ENCODE measurements at regions not wholly inside any gene's neighbourhood (a gene's known extent, or its start where the extent isn't known, plus 50 kb on each side); places are given as distances from the start of the nearest gene placed in this dataset.

GRCh38 chr18:77512152-77512551, 262.5 kb downstream of the GALR1 start:
- Histone ChIP-seq H3K4me1 (ENCODE audit: control insufficient read depth in 1 of 2, low read depth in 2 of 2) (no peaks in the 10 kb centered on the region), H3K27ac (no peak overlapping the region), H3K9me3 (no peaks in the 10 kb centered on the region), H3K27me3 (replicated peaks; ENCODE audit: insufficient read depth) (no peaks in the 10 kb centered on the region), H3K4me3 (no peak overlapping the region), H3K36me3 (no peaks in the 10 kb centered on the region)
- ATAC-seq (ENCODE audit: insufficient number of reproducible peaks, low FRiP score, low read depth) (no peak), DNase-seq (ENCODE audit: low spot score) (no peak)
- no peak for TF ChIP-seq CTCF (IDR thresholded peaks at IDR 0.05)

- no peak for ATAC-seq (ENCODE audit: insufficient number of reproducible peaks, low FRiP score, low read depth)
- Histone ChIP-seq H3K27me3 (replicated peaks; ENCODE audit: insufficient read depth) (no peaks in the 10 kb centered on the region), H3K4me1 (ENCODE audit: control insufficient read depth in 1 of 2, low read depth in 2 of 2) (no peaks in the 10 kb centered on the region), H3K9me3 (no peaks in the 10 kb centered on the region), H3K27ac (no peak overlapping the region), H3K36me3 (no peaks in the 10 kb centered on the region), H3K4me3 (no peak overlapping the region)
- no peak for TF ChIP-seq CTCF (IDR thresholded peaks at IDR 0.05)
- no peak for DNase-seq (ENCODE audit: low spot score)
These were observed 268.3 kb downstream of the GALR1 start for GRCh38 chr18:77517901-77518300.

- no peak for TF ChIP-seq CTCF (IDR thresholded peaks at IDR 0.05)
- Histone ChIP-seq H3K27ac (no peak overlapping the region), H3K27me3 (replicated peaks; ENCODE audit: insufficient read depth) (no peaks in the 10 kb centered on the region), H3K4me3 (no peak overlapping the region), H3K4me1 (ENCODE audit: control insufficient read depth in 1 of 2, low read depth in 2 of 2) (no peaks in the 10 kb centered on the region), H3K36me3 (no peaks in the 10 kb centered on the region), H3K9me3 (no peaks in the 10 kb centered on the region)
- DNase-seq (ENCODE audit: low spot score) (no peak), ATAC-seq (ENCODE audit: insufficient number of reproducible peaks, low FRiP score, low read depth) (no peak)
These were observed 271.1 kb downstream of the GALR1 start for GRCh38 chr18:77520767-77521166.

- ATAC-seq (ENCODE audit: insufficient number of reproducible peaks, low FRiP score, low read depth), result no peak
- no peak overlapping the region for H3K4me3 ChIP-seq
- TF ChIP-seq CTCF (IDR thresholded peaks at IDR 0.05), result no peak
- no peaks in the 10 kb centered on the region for H3K36me3 ChIP-seq
- H3K27ac ChIP-seq, result no peak overlapping the region
- H3K4me1 ChIP-seq (ENCODE audit: control insufficient read depth in 1 of 2, low read depth in 2 of 2), result no peaks in the 10 kb centered on the region
- DNase-seq (ENCODE audit: low spot score), result no peak
- H3K27me3 ChIP-seq (replicated peaks; ENCODE audit: insufficient read depth), result no peaks in the 10 kb centered on the region
- no peaks in the 10 kb centered on the region for H3K9me3 ChIP-seq
These were observed 272.5 kb downstream of the GALR1 start for GRCh38 chr18:77522051-77522675.

- no peak for TF ChIP-seq CTCF (IDR thresholded peaks at IDR 0.05)
- Histone ChIP-seq H3K4me1 (ENCODE audit: control insufficient read depth in 1 of 2, low read depth in 2 of 2) (no peaks in the 10 kb centered on the region), H3K4me3 (no peak overlapping the region), H3K36me3 (no peaks in the 10 kb centered on the region), H3K27me3 (replicated peaks; ENCODE audit: insufficient read depth) (no peaks in the 10 kb centered on the region), H3K9me3 (no peaks in the 10 kb centered on the region), H3K27ac (no peak overlapping the region)
- DNase-seq (ENCODE audit: low spot score), result no peak
- no peak for ATAC-seq (ENCODE audit: insufficient number of reproducible peaks, low FRiP score, low read depth)
These were observed 275.3 kb downstream of the GALR1 start for GRCh38 chr18:77524909-77525308.
